ENCODE measurements at regions not wholly inside any gene's neighbourhood (a gene's known extent, or its start where the extent isn't known, plus 50 kb on each side); places are given as distances from the start of the nearest gene placed in this dataset.

GRCh38 chr14:104359969-104360442, 219.6 kb upstream of the C14orf180 start:
- Mint-ChIP-seq H3K9me3 (peaks cover 3% of the 10 kb centered on the region), H3K4me3 (no peak overlapping the region), H3K27me3 (ENCODE audit: low read depth) (no peaks in the 10 kb centered on the region), H3K4me1 (no peaks in the 10 kb centered on the region), H3K27ac (no peak overlapping the region), H3K36me3 (no peaks in the 10 kb centered on the region)
- no peak for TF ChIP-seq GTF2I (CRISPR knock-in tag; conservative IDR thresholded peaks at IDR 0.05)
- no peak for TF ChIP-seq ELF4 (CRISPR knock-in tag; IDR thresholded peaks at IDR 0.05; ENCODE audit: low read depth)
- TF ChIP-seq, protein P1, sequence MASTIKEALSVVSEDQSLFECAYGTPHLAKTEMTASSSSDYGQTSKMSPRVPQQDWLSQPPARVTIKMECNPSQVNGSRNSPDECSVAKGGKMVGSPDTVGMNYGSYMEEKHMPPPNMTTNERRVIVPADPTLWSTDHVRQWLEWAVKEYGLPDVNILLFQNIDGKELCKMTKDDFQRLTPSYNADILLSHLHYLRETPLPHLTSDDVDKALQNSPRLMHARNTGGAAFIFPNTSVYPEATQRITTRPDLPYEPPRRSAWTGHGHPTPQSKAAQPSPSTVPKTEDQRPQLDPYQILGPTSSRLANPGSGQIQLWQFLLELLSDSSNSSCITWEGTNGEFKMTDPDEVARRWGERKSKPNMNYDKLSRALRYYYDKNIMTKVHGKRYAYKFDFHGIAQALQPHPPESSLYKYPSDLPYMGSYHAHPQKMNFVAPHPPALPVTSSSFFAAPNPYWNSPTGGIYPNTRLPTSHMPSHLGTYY (CRISPR knock-in tag; IDR thresholded peaks at IDR 0.05), result no peak
- TF ChIP-seq ZNF138 (CRISPR knock-in tag; conservative IDR thresholded peaks at IDR 0.05), result no peak
- no peak for TF ChIP-seq ZNF317 (CRISPR knock-in tag; IDR thresholded peaks at IDR 0.05; ENCODE audit: borderline replicate concordance, low read depth)
- no peak for TF ChIP-seq ARID4B (CRISPR knock-in tag; IDR thresholded peaks at IDR 0.05; ENCODE audit: borderline replicate concordance)
- no peak for TF ChIP-seq RORB (CRISPR knock-in tag; IDR thresholded peaks at IDR 0.05)
- TF ChIP-seq MAX (CRISPR knock-in tag; IDR thresholded peaks at IDR 0.05), result no peak
- no peak for TF ChIP-seq NFE2L1 (CRISPR knock-in tag; IDR thresholded peaks at IDR 0.05)
- no peak for TF ChIP-seq ZBTB43 (CRISPR knock-in tag; IDR thresholded peaks at IDR 0.05)
- POLR2A ChIA-PET, result no interaction called here
- CTCF ChIA-PET, result interaction anchor here (0.9 to 1.9 kb wide), 3 partner anchors 11 to 204 kb away, joined by 3 to 8 read pairs (median 3); no protein-coding TSS in a partner anchor
- ATAC-seq (no peak), DNase-seq (ENCODE audit: low spot score) (no peak)

- H3K27me3 Mint-ChIP-seq (ENCODE audit: low read depth), result no peaks in the 10 kb centered on the region
- no peak overlapping the region for H3K4me3 Mint-ChIP-seq
- no peaks in the 10 kb centered on the region for H3K36me3 Mint-ChIP-seq
- no peak for DNase-seq (ENCODE audit: low spot score)
- CTCF ChIA-PET, result interaction anchor here (0.9 to 1.9 kb wide), 3 partner anchors 10 to 204 kb away, joined by 3 to 8 read pairs (median 3); no protein-coding TSS in a partner anchor
- POLR2A ChIA-PET, result no interaction called here
- TF ChIP-seq ATF6 (CRISPR knock-in tag; IDR thresholded peaks at IDR 0.05) (no peak), ETV6 (CRISPR knock-in tag; IDR thresholded peaks at IDR 0.05) (no peak), USF1 (CRISPR knock-in tag; IDR thresholded peaks at IDR 0.05) (no peak), ZNF416 (CRISPR knock-in tag; IDR thresholded peaks at IDR 0.05) (no peak), CDX4 (CRISPR knock-in tag; IDR thresholded peaks at IDR 0.05; ENCODE audit: borderline replicate concordance) (no peak), NFATC4 (CRISPR knock-in tag; IDR thresholded peaks at IDR 0.05) (no peak), GTF2I (CRISPR knock-in tag; conservative IDR thresholded peaks at IDR 0.05) (no peak), ZNF121 (CRISPR knock-in tag; IDR thresholded peaks at IDR 0.05) (no peak), ZNF232 (CRISPR knock-in tag; IDR thresholded peaks at IDR 0.05) (no peak), NR2C2 (CRISPR knock-in tag; IDR thresholded peaks at IDR 0.05) (no peak), USF2 (CRISPR knock-in tag; IDR thresholded peaks at IDR 0.05) (no peak)
- TF ChIP-seq, protein P2, sequence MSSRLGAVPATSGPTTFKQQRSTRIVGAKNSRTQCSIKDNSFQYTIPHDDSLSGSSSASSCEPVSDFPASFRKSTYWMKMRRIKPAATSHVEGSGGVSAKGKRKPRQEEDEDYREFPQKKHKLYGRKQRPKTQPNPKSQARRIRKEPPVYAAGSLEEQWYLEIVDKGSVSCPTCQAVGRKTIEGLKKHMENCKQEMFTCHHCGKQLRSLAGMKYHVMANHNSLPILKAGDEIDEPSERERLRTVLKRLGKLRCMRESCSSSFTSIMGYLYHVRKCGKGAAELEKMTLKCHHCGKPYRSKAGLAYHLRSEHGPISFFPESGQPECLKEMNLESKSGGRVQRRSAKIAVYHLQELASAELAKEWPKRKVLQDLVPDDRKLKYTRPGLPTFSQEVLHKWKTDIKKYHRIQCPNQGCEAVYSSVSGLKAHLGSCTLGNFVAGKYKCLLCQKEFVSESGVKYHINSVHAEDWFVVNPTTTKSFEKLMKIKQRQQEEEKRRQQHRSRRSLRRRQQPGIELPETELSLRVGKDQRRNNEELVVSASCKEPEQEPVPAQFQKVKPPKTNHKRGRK (CRISPR knock-in tag; IDR thresholded peaks at IDR 0.05; ENCODE audit: borderline replicate concordance), result no peak
- no peak for ATAC-seq
- no peak overlapping the region for H3K27ac Mint-ChIP-seq
- H3K9me3 Mint-ChIP-seq, result peaks cover 6% of the 10 kb centered on the region
- no peaks in the 10 kb centered on the region for H3K4me1 Mint-ChIP-seq
Observed at GRCh38 chr14:104360501-104360900, 219.1 kb upstream of the C14orf180 start.

Data from WTC11 (cell line).